Caco-2 (cell line): ENCODE measurements at regions not wholly inside any gene's neighbourhood (a gene's known extent, or its start where the extent isn't known, plus 50 kb on each side); places are given as distances from the start of the nearest gene placed in this dataset.

Experiments used
- BruUV-seq: library from RNA; stranded (reverse); fragments of 400-500 nt; replicated peaks from 2 replicates; lab custom pipeline; 2021; lab: Mats Ljungman, UMichigan
- CTCF ChIA-PET: fragments of 300-600 bp; sonication (Branson Sonifier 250); formaldehyde crosslinking; loops from one replicate; lab custom pipeline; 2022; ENCODE audit warnings: antibody characterized with exemption; lab: Charles Lee
- POLR2A ChIA-PET: fragments of 300-600 bp; sonication (Branson Sonifier 250); formaldehyde crosslinking; loops from one replicate; lab custom pipeline; 2022; ENCODE audit warnings: antibody characterized with exemption; lab: Charles Lee
- DNase-seq, 2 experiments: peaks; one replicate each; pipeline versions ENCODE4 v3.0.0 to v3.0.0-alpha.2; 2020 to 2022
- H3K27me3 ChIP-seq: replicated peaks from 2 replicates; pipeline ENCODE4 v1.6.0; 2011; ENCODE audit warnings: low read length; ENCODE audit not compliant: control insufficient read depth, insufficient read depth
- H3K36me3 ChIP-seq: 2 replicates; pipeline ENCODE4 v1.5.1; 2011; ENCODE audit warnings: low read length; ENCODE audit not compliant: control insufficient read depth, insufficient read depth
- H3K4me1 ChIP-seq: fragments of 250-450 bp; sonication (Bioruptor Pico); 2 replicates; pipeline ENCODE4 v1.5.1; 2020; ENCODE audit warnings: mild to moderate bottlenecking
- H3K4me3 ChIP-seq: 2 replicates; pipeline ENCODE4 v1.5.1; 2011; ENCODE audit warnings: low read depth, mild to moderate bottlenecking, control low read depth, low read length
- H3K9me3 ChIP-seq: fragments of 250-450 bp; sonication (Bioruptor Pico); 2 replicates; pipeline ENCODE4 v1.5.1; 2020; ENCODE audit warnings: mild to moderate bottlenecking, moderate library complexity
- H3K27ac Mint-ChIP-seq: one replicate; pipeline ENCODE4 v1.8.0; 2022; ENCODE audit warnings: mixed read lengths; ENCODE audit not compliant: unreplicated experiment
- H3K27me3 Mint-ChIP-seq: one replicate; pipeline ENCODE4 v1.8.0; 2022; ENCODE audit warnings: mixed read lengths; ENCODE audit not compliant: insufficient read depth, unreplicated experiment
- H3K36me3 Mint-ChIP-seq: one replicate; pipeline ENCODE4 v1.8.0; 2022; ENCODE audit warnings: mild to moderate bottlenecking, mixed read lengths; ENCODE audit not compliant: insufficient read depth, unreplicated experiment
- H3K4me1 Mint-ChIP-seq: one replicate; pipeline ENCODE4 v1.8.0; 2022; ENCODE audit warnings: low read depth, mixed read lengths; ENCODE audit not compliant: unreplicated experiment
- H3K4me3 Mint-ChIP-seq: one replicate; pipeline ENCODE4 v1.8.0; 2022; ENCODE audit warnings: mild to moderate bottlenecking, moderate library complexity, mixed read lengths; ENCODE audit not compliant: unreplicated experiment
- H3K9me3 Mint-ChIP-seq: one replicate; pipeline ENCODE4 v1.8.0; 2022; ENCODE audit warnings: mixed read lengths; ENCODE audit not compliant: unreplicated experiment
- CTCF ChIP-seq, 2 experiments: fragments of 200-600 bp in 1 of 2; IDR thresholded peaks; 1 replicate in 1 of 2; 2 replicates in 1 of 2; pipeline versions ENCODE4 v1.5.1 to v1.8.0; 2011 to 2022; ENCODE audit warnings: antibody characterized with exemption in 1 of 2, control low read depth in 1 of 2, inconsistent platforms in 1 of 2, low read depth in 1 of 2, low read length in 1 of 2, mild to moderate bottlenecking in 1 of 2, moderate library complexity in 1 of 2; ENCODE audit not compliant: insufficient read depth in 1 of 2, severe bottlenecking in 1 of 2, unreplicated experiment in 1 of 2
- intact Hi-C: fragments of 100-400 bp; cut with micrococcal nuclease; formaldehyde crosslinking; loops from one replicate; pipeline ENCODE4 v1.10.0; 2022; ENCODE audit not compliant: unreplicated experiment

GRCh38 chr18:76750269-76750668, 72.1 kb upstream of the ZNF236 start:
- Histone ChIP-seq H3K36me3 (no peaks in the 10 kb centered on the region), H3K4me1 (no peaks in the 10 kb centered on the region), H3K4me3 (no peak overlapping the region), H3K9me3 (no peaks in the 10 kb centered on the region), H3K27me3 (no peaks in the 10 kb centered on the region)
- TF ChIP-seq CTCF (IDR thresholded peaks at IDR 0.05; ENCODE audit: insufficient read depth in 1 of 2, low read depth in 1 of 2, low read length in 1 of 2, severe bottlenecking in 1 of 2, unreplicated experiment in 1 of 2) = no peak
- H3K9me3 Mint-ChIP-seq = peaks cover 9% of the 10 kb centered on the region
- no peak overlapping the region for H3K27ac Mint-ChIP-seq
- no peaks in the 10 kb centered on the region for H3K27me3 Mint-ChIP-seq
- no peaks in the 10 kb centered on the region for H3K4me1 Mint-ChIP-seq
- ChIA-PET POLR2A (no interaction called here), CTCF (no interaction called here)
- no peaks in the 10 kb centered on the region for H3K36me3 Mint-ChIP-seq
- no peak overlapping the region for H3K4me3 Mint-ChIP-seq
- intact Hi-C loops = no loop called here
- no TSS peak for BruUV-seq
- no peak for DNase-seq

DNA sequence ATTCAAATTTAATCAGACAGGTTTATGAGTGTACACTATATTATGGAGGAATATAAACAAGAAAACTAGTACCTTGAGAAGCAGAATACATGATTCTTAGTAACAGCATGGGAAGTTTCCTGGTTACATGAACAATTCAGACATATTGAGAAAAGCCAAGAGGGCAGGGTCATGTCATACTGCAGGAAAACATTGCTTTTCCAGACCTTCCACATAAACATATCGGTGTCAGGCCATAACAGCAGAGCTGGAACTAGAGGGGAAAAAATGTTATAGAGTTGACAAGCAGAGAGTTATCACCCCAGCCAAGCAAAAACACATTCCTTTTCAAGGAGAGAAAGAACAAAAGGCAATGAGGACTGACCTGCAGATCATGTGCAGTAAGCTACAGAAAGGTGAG, 74.7 kb upstream of the ZNF236 start:
- no peak for DNase-seq
- Histone ChIP-seq H3K36me3 (no peaks in the 10 kb centered on the region), H3K4me3 (no peak overlapping the region), H3K9me3 (no peaks in the 10 kb centered on the region), H3K4me1 (no peaks in the 10 kb centered on the region), H3K27me3 (no peaks in the 10 kb centered on the region)
- Mint-ChIP-seq H3K9me3 (peaks cover 9% of the 10 kb centered on the region), H3K36me3 (no peaks in the 10 kb centered on the region), H3K27ac (no peak overlapping the region), H3K4me1 (no peaks in the 10 kb centered on the region), H3K27me3 (no peaks in the 10 kb centered on the region), H3K4me3 (no peak overlapping the region)
- POLR2A ChIA-PET = no interaction called here
- BruUV-seq = no TSS peak
- no peak for TF ChIP-seq CTCF (IDR thresholded peaks at IDR 0.05; ENCODE audit: insufficient read depth in 1 of 2, low read depth in 1 of 2, low read length in 1 of 2, severe bottlenecking in 1 of 2, unreplicated experiment in 1 of 2)
- intact Hi-C loops = no loop called here
- CTCF ChIA-PET = no interaction called here

DNA sequence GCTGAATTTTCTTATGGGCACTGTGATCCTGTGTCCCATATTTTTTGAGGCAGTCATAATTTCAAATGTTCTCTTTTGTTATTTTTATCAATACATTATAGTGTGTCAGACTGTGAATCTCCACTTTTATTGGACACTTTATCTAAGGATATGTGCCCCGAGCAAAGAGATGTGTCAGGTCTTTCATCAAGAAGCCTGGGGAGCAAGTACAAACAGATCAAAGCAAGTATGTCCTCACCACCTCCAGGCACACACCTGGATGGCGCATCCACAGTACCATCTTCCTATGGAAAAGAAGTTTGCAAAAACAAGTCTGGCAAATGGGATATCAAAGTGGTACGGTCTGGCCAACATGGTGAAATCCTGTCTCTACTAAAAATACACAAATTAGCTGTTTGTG, 81.0 kb upstream of the ZNF236 start:
- CTCF ChIA-PET = no interaction called here
- no peak for DNase-seq
- Mint-ChIP-seq H3K27ac (no peak overlapping the region), H3K4me1 (no peaks in the 10 kb centered on the region), H3K4me3 (no peak overlapping the region), H3K36me3 (no peaks in the 10 kb centered on the region), H3K27me3 (peaks cover 2% of the 10 kb centered on the region), H3K9me3 (peaks cover 9% of the 10 kb centered on the region)
- Histone ChIP-seq H3K4me1 (no peaks in the 10 kb centered on the region), H3K4me3 (no peak overlapping the region), H3K36me3 (no peaks in the 10 kb centered on the region), H3K9me3 (no peaks in the 10 kb centered on the region), H3K27me3 (no peaks in the 10 kb centered on the region)
- BruUV-seq = no TSS peak
- intact Hi-C loops = no loop called here
- POLR2A ChIA-PET = no interaction called here
- TF ChIP-seq CTCF (IDR thresholded peaks at IDR 0.05; ENCODE audit: insufficient read depth in 1 of 2, low read depth in 1 of 2, low read length in 1 of 2, severe bottlenecking in 1 of 2, unreplicated experiment in 1 of 2) = no peak
